A673 (cell line): ENCODE measurements at regions not wholly inside any gene's neighbourhood (a gene's known extent, or its start where the extent isn't known, plus 50 kb on each side); places are given as distances from the start of the nearest gene placed in this dataset.

Experiments
- BruUV-seq: library from RNA; stranded (reverse); fragments of 400-500 nt; replicated peaks from 2 replicates; lab custom pipeline; 2021; lab: Mats Ljungman, UMichigan
- CTCF ChIA-PET: fragments of 300-600 bp; sonication (Branson Sonifier 250); formaldehyde crosslinking; loops from one replicate; lab custom pipeline; 2022; ENCODE audit warnings: antibody characterized with exemption; lab: Charles Lee
- POLR2A ChIA-PET: fragments of 300-600 bp; sonication (Branson Sonifier 250); formaldehyde crosslinking; loops from one replicate; lab custom pipeline; 2022; ENCODE audit warnings: antibody characterized with exemption; ENCODE audit not compliant: low non-redundant PET; lab: Charles Lee
- DNase-seq: peaks from one replicate; pipeline ENCODE4 v3.0.0-alpha.2; 2015; ENCODE audit warnings: low spot score
- H3K27ac ChIP-seq: fragments of 200-600 bp; sonication (generic); 2 replicates; pipeline ENCODE4 v1.5.1; 2016; ENCODE audit warnings: mixed run types, low read depth, mild to moderate bottlenecking, mixed read lengths, antibody characterized with exemption, low read length; ENCODE audit not compliant: poor library complexity, severe bottlenecking
- H3K27me3 ChIP-seq: fragments of 200-600 bp; sonication (generic); replicated peaks from 2 replicates; pipeline ENCODE4 v1.6.1; 2017; ENCODE audit warnings: mixed run types, low read depth, mild to moderate bottlenecking, mixed read lengths, antibody characterized with exemption, low read length; ENCODE audit not compliant: insufficient read depth, poor library complexity
- H3K36me3 ChIP-seq: fragments of 200-600 bp; sonication (generic); 2 replicates; pipeline ENCODE4 v1.6.1; 2016; ENCODE audit warnings: mixed run types, mild to moderate bottlenecking, mixed read lengths, antibody characterized with exemption, low read length; ENCODE audit not compliant: insufficient read depth, poor library complexity, severe bottlenecking
- H3K4me1 ChIP-seq: fragments of 200-600 bp; sonication (generic); 2 replicates; pipeline ENCODE4 v1.6.1; 2017; ENCODE audit warnings: mixed run types, mild to moderate bottlenecking, mixed read lengths, antibody characterized with exemption, low read length; ENCODE audit not compliant: insufficient read depth, poor library complexity, severe bottlenecking
- H3K4me3 ChIP-seq: fragments of 200-600 bp; sonication (generic); 2 replicates; pipeline ENCODE4 v1.5.1; 2016; ENCODE audit warnings: low read depth, mixed run types, mild to moderate bottlenecking, mixed read lengths, low read length; ENCODE audit not compliant: poor library complexity, severe bottlenecking
- H3K9me3 ChIP-seq: fragments of 200-600 bp; sonication (generic); 2 replicates; pipeline ENCODE4 v1.6.1; 2016; ENCODE audit warnings: mixed run types, low read depth, mild to moderate bottlenecking, mixed read lengths, antibody characterized with exemption, low read length; ENCODE audit not compliant: poor library complexity, severe bottlenecking
- CTCF ChIP-seq: fragments of 300-800, 200-600 bp; sonication (generic); conservative IDR thresholded peaks from 2 replicates; pipeline ENCODE4 v1.5.1; 2017; ENCODE audit warnings: low read depth, mild to moderate bottlenecking, antibody characterized with exemption, low read length, moderate library complexity, mixed read lengths
- EZH2 ChIP-seq: fragments of 200-600 bp; sonication (generic); IDR thresholded peaks from 2 replicates; pipeline ENCODE4 v1.6.1; 2017; ENCODE audit warnings: borderline replicate concordance, low read depth, mild to moderate bottlenecking, mixed read lengths, antibody characterized with exemption, low read length; ENCODE audit not compliant: poor library complexity, severe bottlenecking
- intact Hi-C: fragments of 100-400 bp; cut with micrococcal nuclease; formaldehyde crosslinking; loops from one replicate; pipeline ENCODE4 v1.10.0; 2022; ENCODE audit not compliant: unreplicated experiment

- H3K4me1 ChIP-seq, result no peaks in the 10 kb centered on the region
- no TSS peak for BruUV-seq
- no peak overlapping the region for H3K4me3 ChIP-seq
- no peaks in the 10 kb centered on the region for H3K27me3 ChIP-seq
- ChIA-PET POLR2A (no interaction called here), CTCF (no interaction called here)
- H3K27ac ChIP-seq, result no peak overlapping the region
- no peak for DNase-seq
- H3K36me3 ChIP-seq, result no peaks in the 10 kb centered on the region
- intact Hi-C loops, result no loop called here
- TF ChIP-seq EZH2 (no peak), CTCF (no peak)
- peaks cover 5% of the 10 kb centered on the region for H3K9me3 ChIP-seq
Measured at GRCh38 chr7:49037346-49038210, 113.2 kb downstream of the CDC14C start.

GRCh38 chr7:49038821-49039358 lies 114.5 kb downstream of the CDC14C start:
- peaks cover 4% of the 10 kb centered on the region for H3K9me3 ChIP-seq
- POLR2A ChIA-PET, result no interaction called here
- no peaks in the 10 kb centered on the region for H3K27me3 ChIP-seq
- H3K4me1 ChIP-seq, result no peaks in the 10 kb centered on the region
- H3K27ac ChIP-seq, result no peak overlapping the region
- DNase-seq, result no peak
- H3K4me3 ChIP-seq, result no peak overlapping the region
- no peaks in the 10 kb centered on the region for H3K36me3 ChIP-seq
- CTCF ChIA-PET, result no interaction called here
- intact Hi-C loops, result no loop called here
- no TSS peak for BruUV-seq
- no peak for TF ChIP-seq EZH2
- no peak for TF ChIP-seq CTCF

GRCh38 chr7:49060743-49061142 lies 136.4 kb downstream of the CDC14C start:
- BruUV-seq, result no TSS peak

More at GRCh38 chr7:49060743-49061142, 136.4 kb downstream of the CDC14C start:
- no peaks in the 10 kb centered on the region for H3K36me3 ChIP-seq
- ChIA-PET CTCF (no interaction called here), POLR2A (no interaction called here)
- no peaks in the 10 kb centered on the region for H3K4me1 ChIP-seq
- no peak overlapping the region for H3K27ac ChIP-seq
- no peak for DNase-seq
- H3K27me3 ChIP-seq, result no peaks in the 10 kb centered on the region
- no peak for TF ChIP-seq CTCF
- TF ChIP-seq EZH2, result no peak
- H3K9me3 ChIP-seq, result peaks cover 23% of the 10 kb centered on the region
- H3K4me3 ChIP-seq, result no peak overlapping the region
- intact Hi-C loops, result no loop called here
